ENCODE measurements at regions not wholly inside any gene's neighbourhood (a gene's known extent, or its start where the extent isn't known, plus 50 kb on each side); places are given as distances from the start of the nearest gene placed in this dataset.

DNA sequence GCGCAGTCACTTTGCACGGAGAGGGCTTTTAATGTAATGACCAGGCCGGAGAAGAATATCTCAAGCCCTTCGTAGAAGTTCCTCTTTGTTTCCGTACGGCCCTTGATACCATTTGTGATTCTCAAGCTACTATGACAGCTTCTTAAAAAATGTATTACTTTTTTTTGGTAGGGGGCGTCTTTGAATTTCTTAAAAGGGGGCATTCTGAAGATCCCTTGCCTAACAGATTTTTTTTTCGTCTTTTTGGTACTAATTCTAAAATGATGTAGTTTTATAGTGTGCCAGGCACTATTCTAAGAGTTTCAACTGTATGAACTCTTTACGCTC lies 614.0 kb downstream of the MCTP2 start:
- WGBS, 4 donors = 24 to 36% (median 27%) methylated on average over 9 of the region's 9 CpGs
- no peak for DNase-seq
- H3K36me3 ChIP-seq (replicated peaks in 1 of 2) = no peaks in the 10 kb centered on the region
- no peaks in the 10 kb centered on the region for H3K4me1 ChIP-seq (replicated peaks in 1 of 2)
- H3K4me3 ChIP-seq = peak overlapping the region in 1 of 4 donors; percentile 48
- H3K27ac ChIP-seq = peak overlapping the region in 1 of 5 donors; percentile 83
- intact Hi-C loops (cut with DNase I) = no loop called here
- no peaks in the 10 kb centered on the region for H3K9me3 ChIP-seq (replicated peaks in 1 of 3)
- TF ChIP-seq POLR2A (IDR thresholded peaks at IDR 0.05) (no peak), CTCF (IDR thresholded peaks at IDR 0.05) (no peak)
- peaks cover 2% of the 10 kb centered on the region for H3K27me3 ChIP-seq

DNA sequence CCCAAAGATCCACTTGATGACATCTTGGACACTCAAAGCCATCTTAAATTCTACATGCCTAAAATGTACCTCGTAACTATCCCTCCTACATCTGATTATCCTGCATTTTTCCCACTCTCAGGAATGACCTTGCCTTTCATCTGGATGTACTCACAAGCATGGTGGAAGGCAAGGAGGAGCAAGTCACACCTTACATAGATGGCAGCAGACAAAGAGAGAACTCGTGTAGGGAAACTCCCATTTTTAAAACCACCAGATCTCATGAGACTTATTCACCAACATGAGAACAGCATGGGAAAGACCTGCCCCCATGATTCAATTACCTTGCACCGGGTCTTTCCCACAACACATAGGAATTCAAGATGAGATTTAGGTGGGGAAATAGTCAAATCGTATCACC lies 616.0 kb downstream of the MCTP2 start:
- Histone ChIP-seq H3K4me1 (replicated peaks in 1 of 2) (no peaks in the 10 kb centered on the region), H3K27me3 (peaks cover 2% of the 10 kb centered on the region), H3K4me3 (no peak overlapping the region), H3K27ac (no peak overlapping the region), H3K36me3 (replicated peaks in 1 of 2) (no peaks in the 10 kb centered on the region), H3K9me3 (replicated peaks in 1 of 3) (no peaks in the 10 kb centered on the region)
- WGBS, 4 donors = 81 to 87% (median 83%) methylated on average over 4 of the region's 4 CpGs
- no peak for DNase-seq
- TF ChIP-seq POLR2A (IDR thresholded peaks at IDR 0.05) (no peak), CTCF (IDR thresholded peaks at IDR 0.05) (no peak)
- intact Hi-C loops (cut with DNase I) = no loop called here

GRCh38 chr15:94848054-94848453 lies 616.7 kb downstream of the MCTP2 start:
- Histone ChIP-seq H3K9me3 (replicated peaks in 1 of 3) (no peaks in the 10 kb centered on the region), H3K27me3 (peaks cover 2% of the 10 kb centered on the region), H3K4me1 (replicated peaks in 1 of 2) (no peaks in the 10 kb centered on the region), H3K27ac (no peak overlapping the region), H3K4me3 (no peak overlapping the region), H3K36me3 (replicated peaks in 1 of 2) (no peaks in the 10 kb centered on the region)
- intact Hi-C loops (cut with DNase I) = no loop called here
- no peak for DNase-seq
- TF ChIP-seq POLR2A (IDR thresholded peaks at IDR 0.05) = no peak
- TF ChIP-seq CTCF (IDR thresholded peaks at IDR 0.05) = no peak
- WGBS, 4 donors = 84 to 95% (median 89%) methylated on average over 5 of the region's 5 CpGs

DNA sequence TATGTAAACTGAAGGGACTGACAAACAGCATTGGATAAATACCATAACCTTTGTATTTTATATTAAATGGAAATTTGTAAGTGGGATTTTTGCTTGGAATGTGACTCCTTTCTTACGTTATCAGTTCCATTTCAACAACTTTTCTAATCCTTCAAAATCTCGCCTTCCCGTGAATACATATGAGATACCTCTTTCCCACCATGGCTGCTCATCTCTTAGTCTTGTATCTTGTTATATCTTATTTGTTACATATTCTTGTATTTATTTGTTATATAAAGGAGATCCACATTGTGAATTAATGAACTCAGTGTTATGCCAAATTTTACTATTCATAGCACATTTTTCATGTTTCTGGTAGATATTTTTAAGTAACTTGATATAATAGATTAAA lies 623.7 kb downstream of the MCTP2 start:
- intact Hi-C loops (cut with DNase I) = no loop called here
- Histone ChIP-seq H3K36me3 (replicated peaks in 1 of 2) (no peaks in the 10 kb centered on the region), H3K27me3 (no peaks in the 10 kb centered on the region), H3K4me3 (no peak overlapping the region), H3K9me3 (replicated peaks in 1 of 3) (no peaks in the 10 kb centered on the region), H3K27ac (no peak overlapping the region), H3K4me1 (replicated peaks in 1 of 2) (no peaks in the 10 kb centered on the region)
- no peak for DNase-seq
- WGBS, 4 donors = 88 to 97% (median 94%) methylated on average over 3 of the region's 3 CpGs
- TF ChIP-seq POLR2A (IDR thresholded peaks at IDR 0.05) = no peak
- TF ChIP-seq CTCF (IDR thresholded peaks at IDR 0.05) = no peak
